Activated CD4-positive, CD25-positive, alpha-beta regulatory T cell treated with anti-CD3 and anti-CD28 coated beads, Interleukin-2, amount 50 U/mL, for 72 hours (primary cell): ENCODE measurements at regions not wholly inside any gene's neighbourhood (a gene's known extent, or its start where the extent isn't known, plus 50 kb on each side); places are given as distances from the start of the nearest gene placed in this dataset.
"Not testable (repeated sequence)": the region's sequence is repeated elsewhere in the genome, so short reads cannot be mapped to it uniquely, and the experiment has no call there.

Source experiments
- DNase-seq: peaks from one replicate; pipeline ENCODE4 v3.0.0; 2021

GRCh38 chr13:95391362-95391761, 90.1 kb upstream of the ABCC4 start:
- DNase-seq, result no peak

GRCh38 chr13:95391785-95392184, 90.5 kb upstream of the ABCC4 start:
- no peak for DNase-seq

GRCh38 chr13:95392597-95392996, 91.3 kb upstream of the ABCC4 start:
- DNase-seq, result no peak

GRCh38 chr13:95403349-95404140, 102.3 kb upstream of the ABCC4 start:
- DNase-seq, result no peak

- peak; percentile 81 for DNase-seq
Measured at GRCh38 chr13:95404141-95404882, 103.1 kb upstream of the ABCC4 start.

GRCh38 chr13:95406176-95406575, 104.9 kb upstream of the ABCC4 start:
- no peak for DNase-seq

GRCh38 chr13:95411428-95412040, 110.3 kb upstream of the ABCC4 start:
- no peak for DNase-seq

GRCh38 chr13:95418946-95419345, 117.7 kb upstream of the ABCC4 start:
- no peak for DNase-seq

GRCh38 chr13:95420501-95420900, 119.2 kb upstream of the ABCC4 start:
- no peak for DNase-seq

- no peak for DNase-seq
Measured at GRCh38 chr13:95426631-95427030, 125.4 kb upstream of the ABCC4 start.

- not testable (repeated sequence) for DNase-seq
Measured at GRCh38 chr13:95430525-95430924, 122.0 kb upstream of the CLDN10 start.

- DNase-seq, result no peak
Measured at GRCh38 chr13:95432141-95432540, 120.4 kb upstream of the CLDN10 start.

GRCh38 chr13:95433537-95433936, 119.0 kb upstream of the CLDN10 start:
- no peak for DNase-seq

- no peak for DNase-seq
Measured at GRCh38 chr13:95434111-95434510, 118.4 kb upstream of the CLDN10 start.

GRCh38 chr13:95437561-95437960, 115.0 kb upstream of the CLDN10 start:
- DNase-seq, result no peak

GRCh38 chr13:95438297-95438696, 114.2 kb upstream of the CLDN10 start:
- DNase-seq, result no peak

- no peak for DNase-seq
Measured at GRCh38 chr13:95440441-95441088, 112.0 kb upstream of the CLDN10 start.

GRCh38 chr13:95441326-95441725, 111.2 kb upstream of the CLDN10 start:
- no peak for DNase-seq

- no peak for DNase-seq
Measured at GRCh38 chr13:95444006-95444730, 108.4 kb upstream of the CLDN10 start.

- DNase-seq, result no peak
Measured at GRCh38 chr13:95445131-95445530, 107.4 kb upstream of the CLDN10 start.

GRCh38 chr13:95447814-95448213, 104.7 kb upstream of the CLDN10 start:
- DNase-seq, result no peak

GRCh38 chr13:95451656-95452055, 100.9 kb upstream of the CLDN10 start:
- DNase-seq, result no peak

GRCh38 chr13:95452375-95452774, 100.1 kb upstream of the CLDN10 start:
- DNase-seq, result no peak
